RWPE1 (cell line): ENCODE measurements at regions not wholly inside any gene's neighbourhood (a gene's known extent, or its start where the extent isn't known, plus 50 kb on each side); places are given as distances from the start of the nearest gene placed in this dataset.

Experiments used
- CTCF ChIA-PET: fragments of 350-600 bp; sonication (Branson Sonifier 250); formaldehyde crosslinking; extraction: SDS; loops from one replicate; lab custom pipeline; 2021; lab: Yijun Ruan, JAX
- POLR2A ChIA-PET: fragments of 400-600 bp; formaldehyde crosslinking; extraction: SDS; loops from one replicate; lab custom pipeline; 2020; ENCODE audit warnings: antibody characterized with exemption; ENCODE audit not compliant: low non-redundant PET; lab: Yijun Ruan, JAX
- DNase-seq: peaks from one replicate; pipeline ENCODE4 v3.0.0; 2012; ENCODE audit warnings: low spot score
- H3K27ac ChIP-seq: fragments of 450-650 bp; 2 replicates; pipeline ENCODE4 v1.5.1; 2017
- CTCF ChIP-seq: fragments of 450-650 bp; conservative IDR thresholded peaks from 2 replicates; pipeline ENCODE4 v1.5.1; 2017; ENCODE audit warnings: low read depth, mild to moderate bottlenecking

GRCh38 chr22:23512348-23512705 lies 67.8 kb downstream of the IGLL1 start:
- no peak for DNase-seq
- H3K27ac ChIP-seq = no peak overlapping the region
- TF ChIP-seq CTCF = no peak
- CTCF ChIA-PET = no interaction called here
- POLR2A ChIA-PET = no interaction called here

- no peak for DNase-seq
- POLR2A ChIA-PET = no interaction called here
Measured at GRCh38 chr22:23511627-23512347, 68.3 kb downstream of the IGLL1 start.

GRCh38 chr22:23509571-23510302 lies 70.4 kb downstream of the IGLL1 start:
- POLR2A ChIA-PET = no interaction called here
- no peak overlapping the region for H3K27ac ChIP-seq
- TF ChIP-seq CTCF = no peak
- DNase-seq = no peak
- CTCF ChIA-PET = interaction anchor here (0.6 kb wide), 1 partner anchor 30 kb away, joined by 5 read pairs; no protein-coding TSS in a partner anchor

More at GRCh38 chr22:23511627-23512347, 68.3 kb downstream of the IGLL1 start:
- CTCF ChIA-PET = no interaction called here
- H3K27ac ChIP-seq = no peak overlapping the region
- TF ChIP-seq CTCF = no peak

- CTCF ChIA-PET = no interaction called here
- TF ChIP-seq CTCF = no peak
- POLR2A ChIA-PET = no interaction called here
- no peak for DNase-seq
- H3K27ac ChIP-seq = no peak overlapping the region
Measured at GRCh38 chr22:23504516-23504915, 75.6 kb downstream of the IGLL1 start.

- ChIA-PET POLR2A (no interaction called here), CTCF (no interaction called here)
- DNase-seq = no peak
- no peak overlapping the region for H3K27ac ChIP-seq
- no peak for TF ChIP-seq CTCF
Measured at GRCh38 chr22:23503736-23504440, 76.2 kb downstream of the IGLL1 start.

GRCh38 chr22:23503142-23503541 lies 76.9 kb downstream of the IGLL1 start:
- ChIA-PET CTCF (no interaction called here), POLR2A (no interaction called here)
- no peak for TF ChIP-seq CTCF
- no peak for DNase-seq
- H3K27ac ChIP-seq = no peak overlapping the region
